Calu3 (cell line): ENCODE measurements at regions not wholly inside any gene's neighbourhood (a gene's known extent, or its start where the extent isn't known, plus 50 kb on each side); places are given as distances from the start of the nearest gene placed in this dataset.

Experiments
- BruUV-seq: library from RNA; stranded (reverse); fragments of 400-500 nt; replicated peaks from 2 replicates; lab custom pipeline; 2021; lab: Mats Ljungman, UMichigan
- CTCF ChIA-PET: fragments of 300-600 bp; sonication (Branson Sonifier 250); formaldehyde crosslinking; loops from one replicate; lab custom pipeline; 2022; ENCODE audit warnings: antibody characterized with exemption; lab: Charles Lee
- DNase-seq: peaks from one replicate; pipeline ENCODE4 v3.0.0; 2022
- H3K27ac Mint-ChIP-seq: one replicate; pipeline ENCODE4 v1.8.0; 2022; ENCODE audit warnings: mixed read lengths; ENCODE audit not compliant: unreplicated experiment
- H3K27me3 Mint-ChIP-seq: one replicate; pipeline ENCODE4 v1.8.0; 2022; ENCODE audit warnings: mixed read lengths; ENCODE audit not compliant: unreplicated experiment
- H3K36me3 Mint-ChIP-seq: one replicate; pipeline ENCODE4 v1.8.0; 2022; ENCODE audit warnings: mild to moderate bottlenecking, moderate library complexity, mixed read lengths; ENCODE audit not compliant: insufficient read depth, unreplicated experiment
- H3K4me1 Mint-ChIP-seq: one replicate; pipeline ENCODE4 v1.8.0; 2022; ENCODE audit warnings: mild to moderate bottlenecking, low read depth, mixed read lengths; ENCODE audit not compliant: unreplicated experiment
- H3K4me3 Mint-ChIP-seq: one replicate; pipeline ENCODE4 v1.8.0; 2022; ENCODE audit warnings: mild to moderate bottlenecking, low read depth, moderate library complexity, mixed read lengths; ENCODE audit not compliant: unreplicated experiment
- H3K9me3 Mint-ChIP-seq: one replicate; pipeline ENCODE4 v1.8.0; 2022; ENCODE audit warnings: low read depth, mixed read lengths; ENCODE audit not compliant: unreplicated experiment
- CTCF ChIP-seq: fragments of 200-600 bp; IDR thresholded peaks from one replicate; pipeline ENCODE4 v1.8.0; 2022; ENCODE audit warnings: antibody characterized with exemption; ENCODE audit not compliant: unreplicated experiment
- intact Hi-C: fragments of 100-400 bp; cut with micrococcal nuclease; formaldehyde crosslinking; loops from one replicate; pipeline ENCODE4 v1.10.0; 2022; ENCODE audit not compliant: unreplicated experiment

- H3K4me1 Mint-ChIP-seq, result peaks cover 8% of the 10 kb centered on the region
- BruUV-seq, result no TSS peak
- DNase-seq, result no peak
- H3K27ac Mint-ChIP-seq, result no peak overlapping the region
- CTCF ChIA-PET, result interaction anchor here (0.6 kb wide), 1 partner anchor 31 kb away, joined by 3 read pairs; no protein-coding TSS in a partner anchor
- no peak overlapping the region for H3K4me3 Mint-ChIP-seq
- no peaks in the 10 kb centered on the region for H3K36me3 Mint-ChIP-seq
- peaks cover 15% of the 10 kb centered on the region for H3K27me3 Mint-ChIP-seq
- intact Hi-C loops, result no loop called here
- H3K9me3 Mint-ChIP-seq, result peaks cover 4% of the 10 kb centered on the region
- no peak for TF ChIP-seq CTCF
Measured at GRCh38 chr17:33560871-33561270, 267.8 kb upstream of the ASIC2 start.

- Mint-ChIP-seq H3K4me3 (no peak overlapping the region), H3K9me3 (peaks cover 4% of the 10 kb centered on the region), H3K27ac (no peak overlapping the region), H3K4me1 (peaks cover 8% of the 10 kb centered on the region), H3K27me3 (peaks cover 24% of the 10 kb centered on the region), H3K36me3 (no peaks in the 10 kb centered on the region)
- intact Hi-C loops, result no loop called here
- CTCF ChIA-PET, result no interaction called here
- BruUV-seq, result no TSS peak
- DNase-seq, result no peak
- no peak for TF ChIP-seq CTCF
Measured at GRCh38 chr17:33561569-33562334, 268.7 kb upstream of the ASIC2 start.

- DNase-seq, result no peak
- peaks cover 2% of the 10 kb centered on the region for H3K9me3 Mint-ChIP-seq
Measured at GRCh38 chr17:33562792-33563191, 269.7 kb upstream of the ASIC2 start.

GRCh38 chr17:33564146-33564545, 271.1 kb upstream of the ASIC2 start:
- peaks cover 41% of the 10 kb centered on the region for H3K27me3 Mint-ChIP-seq
- DNase-seq, result no peak
- CTCF ChIA-PET, result no interaction called here
- intact Hi-C loops, result no loop called here
- TF ChIP-seq CTCF, result no peak
- H3K4me1 Mint-ChIP-seq, result peaks cover 8% of the 10 kb centered on the region
- peaks cover 1% of the 10 kb centered on the region for H3K9me3 Mint-ChIP-seq
- no peak overlapping the region for H3K4me3 Mint-ChIP-seq
- BruUV-seq, result no TSS peak
- no peak overlapping the region for H3K27ac Mint-ChIP-seq
- no peaks in the 10 kb centered on the region for H3K36me3 Mint-ChIP-seq

More at GRCh38 chr17:33562792-33563191, 269.7 kb upstream of the ASIC2 start:
- Mint-ChIP-seq H3K4me3 (no peak overlapping the region), H3K27ac (no peak overlapping the region), H3K27me3 (peaks cover 35% of the 10 kb centered on the region), H3K4me1 (peaks cover 8% of the 10 kb centered on the region), H3K36me3 (no peaks in the 10 kb centered on the region)
- no TSS peak for BruUV-seq
- no peak for TF ChIP-seq CTCF
- CTCF ChIA-PET, result no interaction called here
- intact Hi-C loops, result no loop called here
